Mucosa of descending colon (tissue), 3 donors: ENCODE measurements at regions not wholly inside any gene's neighbourhood (a gene's known extent, or its start where the extent isn't known, plus 50 kb on each side); places are given as distances from the start of the nearest gene placed in this dataset.

ENCODE experiments used
- ATAC-seq: fragments of 200-7000 bp; cut with Tn5 transposase; one replicate; pipeline ENCODE4 v1.9.1; 2020; ENCODE audit warnings: mild to moderate bottlenecking, moderate library complexity
- DNase-seq, 3 donors: peaks; one replicate each; pipeline ENCODE4 v3.0.0-alpha.2; 2020
- H3K36me3 ChIP-seq: fragments of 200-600 bp; one replicate; pipeline ENCODE4 v1.8.0; 2021; ENCODE audit warnings: low read depth, mild to moderate bottlenecking
- H3K4me1 ChIP-seq: fragments of 200-600 bp; one replicate; pipeline ENCODE4 v1.8.0; 2021; ENCODE audit warnings: low read depth, mild to moderate bottlenecking
- H3K4me3 ChIP-seq: fragments of 200-600 bp; one replicate; pipeline ENCODE4 v1.8.0; 2021; ENCODE audit warnings: mild to moderate bottlenecking
- H3K9me3 ChIP-seq: fragments of 200-600 bp; one replicate; pipeline ENCODE4 v1.8.0; 2021; ENCODE audit warnings: mild to moderate bottlenecking
- CTCF ChIP-seq: fragments of 200-600 bp; IDR thresholded peaks from one replicate; pipeline ENCODE4 v1.8.0; 2022; ENCODE audit warnings: antibody characterized with exemption, mild to moderate bottlenecking
- intact Hi-C, 2 donors: fragments of 100-400 bp; cut with DNase I in 1 of 2; cut with micrococcal nuclease in 1 of 2; formaldehyde crosslinking; loops; one replicate each; pipeline versions ENCODE4 v1.11.0 to v1.11.1; 2022; cut with DNase I, micrococcal nuclease
- donor health status: DM: no; HTN: no; CAD: no; lungs with moderate emphysema.
- donor health status: DM: no; HTN: no; CAD: no.
- donor health status: DM: no; HTN: yes; CAD: no.

GRCh38 chr1:87213135-87213515 is 115.6 kb upstream of the LMO4 start:
- Histone ChIP-seq H3K4me3 (no peak overlapping the region), H3K4me1 (no peaks in the 10 kb centered on the region), H3K36me3 (no peaks in the 10 kb centered on the region), H3K9me3 (no peaks in the 10 kb centered on the region)
- intact Hi-C loops: no loop called here
- ATAC-seq (no peak), DNase-seq (no peak)
- TF ChIP-seq CTCF: no peak

GRCh38 chr1:87215592-87215991 is 113.1 kb upstream of the LMO4 start:
- Histone ChIP-seq H3K4me1 (no peaks in the 10 kb centered on the region), H3K4me3 (no peak overlapping the region), H3K36me3 (no peaks in the 10 kb centered on the region), H3K9me3 (no peaks in the 10 kb centered on the region)
- no peak for ATAC-seq
- no peak for DNase-seq
- no peak for TF ChIP-seq CTCF
- intact Hi-C loops: no loop called here

GRCh38 chr1:87218618-87219017 is 110.1 kb upstream of the LMO4 start:
- no peak overlapping the region for H3K4me3 ChIP-seq

GRCh38 chr1:87219141-87219540 is 109.5 kb upstream of the LMO4 start:
- intact Hi-C loops: no loop called here
- Histone ChIP-seq H3K4me3 (no peak overlapping the region), H3K36me3 (no peaks in the 10 kb centered on the region), H3K4me1 (no peaks in the 10 kb centered on the region), H3K9me3 (no peaks in the 10 kb centered on the region)
- DNase-seq: no peak
- no peak for TF ChIP-seq CTCF
- no peak for ATAC-seq

More at GRCh38 chr1:87218618-87219017, 110.1 kb upstream of the LMO4 start:
- H3K9me3 ChIP-seq: no peaks in the 10 kb centered on the region
- H3K36me3 ChIP-seq: no peaks in the 10 kb centered on the region
- TF ChIP-seq CTCF: no peak
- DNase-seq: no peak
- no peak for ATAC-seq
- no peaks in the 10 kb centered on the region for H3K4me1 ChIP-seq
- intact Hi-C loops: no loop called here

GRCh38 chr1:87219626-87220025 is 109.1 kb upstream of the LMO4 start:
- intact Hi-C loops: no loop called here
- ATAC-seq (no peak), DNase-seq (no peak)
- Histone ChIP-seq H3K9me3 (no peaks in the 10 kb centered on the region), H3K36me3 (no peaks in the 10 kb centered on the region), H3K4me3 (no peak overlapping the region), H3K4me1 (no peaks in the 10 kb centered on the region)
- TF ChIP-seq CTCF: no peak

GRCh38 chr1:87220993-87221392 is 107.7 kb upstream of the LMO4 start:
- intact Hi-C loops: no loop called here
- DNase-seq: no peak

More at GRCh38 chr1:87220993-87221392, 107.7 kb upstream of the LMO4 start:
- Histone ChIP-seq H3K36me3 (no peaks in the 10 kb centered on the region), H3K4me1 (no peaks in the 10 kb centered on the region), H3K4me3 (no peak overlapping the region), H3K9me3 (no peaks in the 10 kb centered on the region)
- ATAC-seq: no peak
- no peak for TF ChIP-seq CTCF
